Type B pancreatic cell (in vitro differentiated cells): ENCODE measurements at regions not wholly inside any gene's neighbourhood (a gene's known extent, or its start where the extent isn't known, plus 50 kb on each side); places are given as distances from the start of the nearest gene placed in this dataset.

Experiments
- DNase-seq: peaks from one replicate; pipeline ENCODE4 v3.0.0; 2021; ENCODE audit warnings: mixed read lengths; ENCODE audit not compliant: unreplicated experiment; ENCODE audit errors: extremely low spot score
- H3K27ac Mint-ChIP-seq: 2 replicates; pipeline ENCODE4 v1.8.0; 2021; ENCODE audit warnings: mild to moderate bottlenecking, mixed read lengths
- H3K27me3 Mint-ChIP-seq: 2 replicates; pipeline ENCODE4 v1.8.0; 2021; ENCODE audit warnings: mixed read lengths
- H3K36me3 Mint-ChIP-seq: 2 replicates; pipeline ENCODE4 v1.8.0; 2021; ENCODE audit warnings: mixed read lengths
- H3K4me1 Mint-ChIP-seq: one replicate; pipeline ENCODE4 v1.8.0; 2021; ENCODE audit warnings: mixed read lengths; ENCODE audit not compliant: unreplicated experiment
- H3K4me3 Mint-ChIP-seq: 2 replicates; pipeline ENCODE4 v1.8.0; 2021; ENCODE audit warnings: mild to moderate bottlenecking, mixed read lengths
- H3K9me3 Mint-ChIP-seq: 2 replicates; pipeline ENCODE4 v1.8.0; 2021; ENCODE audit warnings: mixed read lengths
- TF ChIP-seq, protein P1 (sequence below): fragments of 200-600 bp; sonication (generic); conservative IDR thresholded peaks from 2 replicates; pipeline ENCODE4 v1.5.0; 2021; ENCODE audit warnings: antibody characterized with exemption, mild to moderate bottlenecking

DNA sequence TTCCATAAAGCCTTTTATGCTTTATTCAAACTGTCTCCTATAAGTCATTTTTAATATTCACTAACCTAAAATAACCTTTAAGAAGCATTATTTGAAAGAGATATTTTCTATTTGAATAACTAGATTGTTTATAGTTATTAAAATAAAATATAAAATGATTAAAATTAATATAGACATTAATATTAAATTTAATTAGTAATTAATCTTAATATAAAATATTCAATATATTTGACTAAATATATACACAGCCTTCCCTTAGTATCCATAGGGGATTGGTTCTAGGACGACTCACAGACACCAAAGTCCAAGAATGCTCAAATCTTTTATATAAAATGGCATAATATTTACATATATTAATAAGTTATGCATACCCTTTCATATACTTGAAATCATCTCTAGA is 1014.1 kb downstream of the TBL1XR1 start:
- no peaks in the 10 kb centered on the region for H3K27me3 Mint-ChIP-seq
- H3K36me3 Mint-ChIP-seq: no peaks in the 10 kb centered on the region
- TF ChIP-seq, protein P1, sequence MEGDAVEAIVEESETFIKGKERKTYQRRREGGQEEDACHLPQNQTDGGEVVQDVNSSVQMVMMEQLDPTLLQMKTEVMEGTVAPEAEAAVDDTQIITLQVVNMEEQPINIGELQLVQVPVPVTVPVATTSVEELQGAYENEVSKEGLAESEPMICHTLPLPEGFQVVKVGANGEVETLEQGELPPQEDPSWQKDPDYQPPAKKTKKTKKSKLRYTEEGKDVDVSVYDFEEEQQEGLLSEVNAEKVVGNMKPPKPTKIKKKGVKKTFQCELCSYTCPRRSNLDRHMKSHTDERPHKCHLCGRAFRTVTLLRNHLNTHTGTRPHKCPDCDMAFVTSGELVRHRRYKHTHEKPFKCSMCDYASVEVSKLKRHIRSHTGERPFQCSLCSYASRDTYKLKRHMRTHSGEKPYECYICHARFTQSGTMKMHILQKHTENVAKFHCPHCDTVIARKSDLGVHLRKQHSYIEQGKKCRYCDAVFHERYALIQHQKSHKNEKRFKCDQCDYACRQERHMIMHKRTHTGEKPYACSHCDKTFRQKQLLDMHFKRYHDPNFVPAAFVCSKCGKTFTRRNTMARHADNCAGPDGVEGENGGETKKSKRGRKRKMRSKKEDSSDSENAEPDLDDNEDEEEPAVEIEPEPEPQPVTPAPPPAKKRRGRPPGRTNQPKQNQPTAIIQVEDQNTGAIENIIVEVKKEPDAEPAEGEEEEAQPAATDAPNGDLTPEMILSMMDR: no peak
- no peak overlapping the region for H3K27ac Mint-ChIP-seq
- H3K4me3 Mint-ChIP-seq: no peak overlapping the region
- DNase-seq: no peak
- H3K4me1 Mint-ChIP-seq: no peaks in the 10 kb centered on the region
- no peaks in the 10 kb centered on the region for H3K9me3 Mint-ChIP-seq

DNA sequence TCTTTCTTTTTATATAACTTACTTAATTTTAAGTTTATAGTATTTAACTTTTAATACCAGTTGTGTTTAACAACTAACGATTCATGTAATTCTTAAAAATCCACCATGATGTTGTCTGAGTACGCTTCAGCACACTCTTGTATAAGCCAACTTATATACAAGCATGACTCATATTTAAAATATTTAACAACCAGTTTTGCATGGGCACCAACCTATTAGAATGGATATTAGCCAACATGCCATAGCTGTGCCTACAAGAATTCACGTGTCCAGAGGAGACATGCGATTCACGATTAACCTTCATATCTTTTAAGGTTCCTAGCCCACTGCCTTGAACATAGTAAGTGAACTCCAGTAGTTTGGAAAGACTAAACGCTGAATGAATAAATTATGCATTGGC is 1023.2 kb downstream of the TBL1XR1 start:
- peaks cover 4% of the 10 kb centered on the region for H3K9me3 Mint-ChIP-seq
- H3K36me3 Mint-ChIP-seq: no peaks in the 10 kb centered on the region
- DNase-seq: no peak
- H3K4me3 Mint-ChIP-seq: no peak overlapping the region
- TF ChIP-seq, protein P1: no peak
- H3K27me3 Mint-ChIP-seq: no peaks in the 10 kb centered on the region
- no peak overlapping the region for H3K27ac Mint-ChIP-seq
- peaks cover 10% of the 10 kb centered on the region for H3K4me1 Mint-ChIP-seq

DNA sequence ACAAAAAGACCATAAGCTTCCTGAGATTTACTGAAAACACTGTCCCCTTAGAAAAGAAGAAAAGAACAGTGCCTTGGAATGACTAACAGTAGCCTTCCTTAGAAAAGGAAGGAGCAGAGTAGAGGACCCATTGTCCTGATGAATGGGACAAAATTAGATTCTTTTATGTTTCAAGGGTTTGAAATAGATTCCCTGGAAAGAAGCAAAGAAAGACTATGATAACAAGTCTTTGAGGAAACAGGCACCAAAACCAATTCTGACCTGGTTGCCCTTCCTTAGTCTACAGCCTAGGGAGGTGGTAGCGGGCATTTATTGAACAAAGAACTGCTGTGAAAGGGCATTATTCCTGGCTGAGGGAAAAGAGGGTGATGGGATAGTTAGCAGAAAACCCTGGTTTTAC is 1024.8 kb downstream of the TBL1XR1 start:
- Mint-ChIP-seq H3K9me3 (peaks cover 4% of the 10 kb centered on the region), H3K27ac (no peak overlapping the region), H3K4me1 (peaks cover 6% of the 10 kb centered on the region), H3K27me3 (no peaks in the 10 kb centered on the region), H3K36me3 (no peaks in the 10 kb centered on the region), H3K4me3 (no peak overlapping the region)
- DNase-seq: no peak
- TF ChIP-seq, protein P1: no peak

DNA sequence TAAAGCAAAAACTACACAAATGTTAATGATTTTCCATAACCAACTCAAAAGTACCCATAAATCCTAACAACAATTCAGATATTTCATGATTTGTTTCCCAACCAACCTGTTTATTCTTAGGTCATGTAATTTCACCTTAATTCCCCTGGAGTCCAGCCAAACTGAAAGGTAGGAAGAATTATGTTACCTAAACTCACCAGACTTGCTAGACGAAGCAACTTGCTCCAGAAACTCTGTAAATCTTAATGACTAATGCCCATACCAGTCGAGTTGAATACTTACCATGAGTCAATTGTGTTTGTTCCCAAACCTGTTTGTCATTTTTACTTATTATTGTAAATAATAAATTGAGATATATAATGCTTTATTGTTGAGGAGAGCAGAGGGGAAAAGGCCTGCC is 1030.0 kb downstream of the TBL1XR1 start:
- Mint-ChIP-seq H3K27ac (peak overlapping the region; percentile 66), H3K9me3 (no peaks in the 10 kb centered on the region), H3K4me1 (peaks cover 2% of the 10 kb centered on the region), H3K27me3 (no peaks in the 10 kb centered on the region), H3K4me3 (peak overlapping the region; percentile 27), H3K36me3 (no peaks in the 10 kb centered on the region)
- DNase-seq: no peak
- TF ChIP-seq, protein P1: no peak

DNA sequence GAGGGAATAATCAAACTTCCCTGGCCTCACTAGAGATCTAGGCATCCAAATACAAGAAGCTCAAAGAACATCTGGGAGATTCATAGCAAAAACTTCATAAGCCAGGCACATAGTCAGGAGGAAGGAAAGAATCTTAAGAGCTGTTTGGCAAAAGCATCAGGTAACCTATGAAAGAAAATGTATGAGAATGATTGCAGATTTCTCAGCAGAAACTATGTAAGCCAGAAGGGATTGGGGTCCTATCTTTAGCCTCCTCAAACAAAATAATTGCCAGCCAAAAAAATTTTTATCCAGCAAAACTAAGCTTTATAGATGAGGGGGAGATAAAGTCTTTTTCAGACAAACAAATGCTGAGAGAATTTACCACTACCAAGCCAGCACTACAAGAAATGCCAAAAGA is 1036.3 kb downstream of the TBL1XR1 start:
- Mint-ChIP-seq H3K4me1 (no peaks in the 10 kb centered on the region), H3K27ac (no peak overlapping the region), H3K4me3 (no peak overlapping the region), H3K36me3 (peaks cover 7% of the 10 kb centered on the region), H3K27me3 (no peaks in the 10 kb centered on the region), H3K9me3 (peaks cover 11% of the 10 kb centered on the region)
- TF ChIP-seq, protein P1: no peak
- DNase-seq: no peak

DNA sequence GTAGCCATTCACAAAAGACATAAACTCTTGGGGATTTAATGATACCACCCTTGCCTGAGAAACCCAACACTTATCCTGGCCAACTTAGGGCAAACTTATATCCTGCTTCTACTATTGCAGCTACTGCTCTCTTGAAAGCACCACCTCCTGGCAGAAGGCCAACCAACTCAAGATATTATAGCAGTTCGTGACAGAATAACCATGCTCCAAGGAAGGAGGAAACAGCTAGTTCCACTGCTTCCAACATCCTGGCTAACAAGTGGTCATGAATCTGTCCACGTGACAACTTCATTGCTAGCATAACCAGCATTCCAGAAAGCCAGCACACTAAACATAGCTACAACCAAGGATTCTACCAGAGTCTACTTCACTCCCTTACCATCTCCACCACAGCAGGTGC is 1037.5 kb downstream of the TBL1XR1 start:
- Mint-ChIP-seq H3K4me1 (peaks cover 3% of the 10 kb centered on the region), H3K4me3 (no peak overlapping the region), H3K27me3 (no peaks in the 10 kb centered on the region), H3K9me3 (peaks cover 11% of the 10 kb centered on the region), H3K27ac (no peak overlapping the region), H3K36me3 (peaks cover 7% of the 10 kb centered on the region)
- DNase-seq: no peak
- TF ChIP-seq, protein P1: no peak
